Eye (tissue), 1 donor: ENCODE measurements at regions not wholly inside any gene's neighbourhood (a gene's known extent, or its start where the extent isn't known, plus 50 kb on each side); places are given as distances from the start of the nearest gene placed in this dataset.

Experiments used
- DNase-seq: peaks from one replicate; pipeline ENCODE4 v3.0.0-alpha.2; 2015

- DNase-seq: no peak
These were observed 56.5 kb upstream of the NTRK3 start for GRCh38 chr15:88312941-88313579.

- no peak for DNase-seq
These were observed 52.8 kb upstream of the NTRK3 start for GRCh38 chr15:88309363-88309762.

GRCh38 chr15:88307344-88307743 lies 50.8 kb upstream of the NTRK3 start:
- DNase-seq: no peak
